CD4-positive, alpha-beta T cell treated with Interferon gamma for 1 hour (primary cell): ENCODE measurements at regions not wholly inside any gene's neighbourhood (a gene's known extent, or its start where the extent isn't known, plus 50 kb on each side); places are given as distances from the start of the nearest gene placed in this dataset.

Experiments used
- DNase-seq: peaks from one replicate; pipeline ENCODE4 v3.0.0-alpha.2; 2020

- no peak for DNase-seq
Measured at GRCh38 chr16:16797239-16797638, 418.3 kb downstream of the NPIPA7 start.

GRCh38 chr16:16798504-16798903 is 419.6 kb downstream of the NPIPA7 start:
- DNase-seq, result no peak

GRCh38 chr16:16805809-16806208 is 426.9 kb downstream of the NPIPA7 start:
- no peak for DNase-seq

- no peak for DNase-seq
Measured at GRCh38 chr16:16815641-16816040, 436.7 kb downstream of the NPIPA7 start.

- no peak for DNase-seq
Measured at GRCh38 chr16:16817196-16817595, 438.3 kb downstream of the NPIPA7 start.

- no peak for DNase-seq
Measured at GRCh38 chr16:16821261-16821660, 442.3 kb downstream of the NPIPA7 start.

- DNase-seq, result no peak
Measured at GRCh38 chr16:16828913-16829398, 450.0 kb downstream of the NPIPA7 start.

- DNase-seq, result no peak
Measured at GRCh38 chr16:16830401-16830800, 451.5 kb downstream of the NPIPA7 start.

GRCh38 chr16:16830973-16831372 is 452.0 kb downstream of the NPIPA7 start:
- no peak for DNase-seq

GRCh38 chr16:16833165-16833564 is 454.2 kb downstream of the NPIPA7 start:
- DNase-seq, result no peak

- DNase-seq, result no peak
Measured at GRCh38 chr16:16850274-16850673, 471.3 kb downstream of the NPIPA7 start.

- DNase-seq, result no peak
Measured at GRCh38 chr16:16857012-16857411, 478.1 kb downstream of the NPIPA7 start.

GRCh38 chr16:16857603-16858283 is 478.8 kb downstream of the NPIPA7 start:
- no peak for DNase-seq

- peak; percentile 15 for DNase-seq
Measured at GRCh38 chr16:16861546-16861945, 482.6 kb downstream of the NPIPA7 start.

- no peak for DNase-seq
Measured at GRCh38 chr16:16863672-16864071, 484.7 kb downstream of the NPIPA7 start.

- DNase-seq, result no peak
Measured at GRCh38 chr16:16864536-16864935, 485.6 kb downstream of the NPIPA7 start.

GRCh38 chr16:16865374-16865773 is 486.4 kb downstream of the NPIPA7 start:
- DNase-seq, result no peak

- DNase-seq, result no peak
Measured at GRCh38 chr16:16867973-16868372, 489.0 kb downstream of the NPIPA7 start.

- DNase-seq, result no peak
Measured at GRCh38 chr16:16868727-16869126, 489.8 kb downstream of the NPIPA7 start.

GRCh38 chr16:16869746-16870145 is 490.8 kb downstream of the NPIPA7 start:
- DNase-seq, result no peak

- no peak for DNase-seq
Measured at GRCh38 chr16:16871196-16871595, 492.3 kb downstream of the NPIPA7 start.

GRCh38 chr16:16877061-16877460 is 498.1 kb downstream of the NPIPA7 start:
- DNase-seq, result no peak

- DNase-seq, result no peak
Measured at GRCh38 chr16:16879567-16880251, 500.8 kb downstream of the NPIPA7 start.

GRCh38 chr16:16881814-16882213 is 502.9 kb downstream of the NPIPA7 start:
- DNase-seq, result no peak

GRCh38 chr16:16882766-16883165 is 503.8 kb downstream of the NPIPA7 start:
- no peak for DNase-seq
